HepG2 (cell line): ENCODE measurements at regions not wholly inside any gene's neighbourhood (a gene's known extent, or its start where the extent isn't known, plus 50 kb on each side); places are given as distances from the start of the nearest gene placed in this dataset.
A peak's percentile ranks its signal among the peaks of the same experiment; 100 is the strongest.

ENCODE experiments used
- ADNP ChIP-seq: sonication (generic); formaldehyde crosslinking; IDR thresholded peaks from 2 replicates; pipeline ENCODE4 v1.4.0; 2020; ENCODE audit warnings: missing genetic modification reagents
- ATAD3A ChIP-seq: sonication (generic); formaldehyde crosslinking; IDR thresholded peaks from 2 replicates; pipeline ENCODE4 v1.4.0; 2020; ENCODE audit warnings: missing genetic modification reagents
- HMGA1 ChIP-seq: sonication (generic); formaldehyde crosslinking; conservative IDR thresholded peaks from 2 replicates; pipeline ENCODE4 v1.4.0; 2020; ENCODE audit warnings: missing genetic modification reagents
- KDM4B ChIP-seq: sonication (generic); formaldehyde crosslinking; IDR thresholded peaks from 2 replicates; pipeline ENCODE4 v1.4.0; 2020; ENCODE audit warnings: missing genetic modification reagents
- KLF6 ChIP-seq: IDR thresholded peaks from 2 replicates; pipeline ENCODE4 v1.8.0; 2016; ENCODE audit warnings: missing biosample characterization, missing genetic modification reagents
- MAZ ChIP-seq, 2 experiments: sonication (generic) in 1 of 2; formaldehyde crosslinking in 1 of 2; IDR thresholded peaks; 2 replicates each; pipeline versions ENCODE4 v1.5.0 to v1.6.1; 2012 to 2020; ENCODE audit warnings: low read depth in 2 of 2, mild to moderate bottlenecking in 2 of 2, borderline replicate concordance in 1 of 2, improper control_type of control experiment in 1 of 2, low read length in 1 of 2, missing genetic modification reagents in 1 of 2, moderate library complexity in 1 of 2
- NCOA5 ChIP-seq: sonication (generic); formaldehyde crosslinking; IDR thresholded peaks from 2 replicates; pipeline ENCODE4 v1.4.0; 2020; ENCODE audit warnings: missing genetic modification reagents
- NR2C2 ChIP-seq: sonication (generic); formaldehyde crosslinking; IDR thresholded peaks from 2 replicates; pipeline ENCODE4 v1.4.0; 2020; ENCODE audit warnings: missing genetic modification reagents, mild to moderate bottlenecking, moderate library complexity, borderline replicate concordance
- NR2F2 ChIP-seq: IDR thresholded peaks from 2 replicates; pipeline ENCODE4 v1.6.1; 2012; ENCODE audit warnings: low read depth, inconsistent platforms, borderline replicate concordance
- RAD21 ChIP-seq: fragments of 450-650 bp; formaldehyde crosslinking; IDR thresholded peaks from 2 replicates; pipeline ENCODE4 v1.5.0; 2020; ENCODE audit warnings: mild to moderate bottlenecking
- SALL2 ChIP-seq: sonication (generic); formaldehyde crosslinking; IDR thresholded peaks from 2 replicates; pipeline ENCODE4 v1.8.1; 2023; ENCODE audit warnings: mild to moderate bottlenecking, missing genetic modification reagents, inconsistent platforms
- SSRP1 ChIP-seq: IDR thresholded peaks from 2 replicates; pipeline ENCODE4 v1.6.1; 2016; ENCODE audit warnings: control low read depth
- TBP ChIP-seq: sonication (generic); formaldehyde crosslinking; IDR thresholded peaks from 2 replicates; pipeline ENCODE4 v1.5.0; 2020; ENCODE audit warnings: missing genetic modification reagents
- TRIM24 ChIP-seq: sonication (generic); formaldehyde crosslinking; IDR thresholded peaks from 2 replicates; pipeline ENCODE4 v1.8.0; 2022; ENCODE audit warnings: mild to moderate bottlenecking, missing genetic modification reagents
- U2AF2 ChIP-seq: fragments of 200-400 bp; formaldehyde crosslinking; IDR thresholded peaks from 2 replicates; pipeline ENCODE4 v1.6.1; 2017; ENCODE audit warnings: low read depth, mild to moderate bottlenecking, low read length
- ZNF124 ChIP-seq: sonication (generic); formaldehyde crosslinking; IDR thresholded peaks from 2 replicates; pipeline ENCODE4 v1.4.0; 2020; ENCODE audit warnings: missing genetic modification reagents
- ZNF260 ChIP-seq: sonication (generic); formaldehyde crosslinking; IDR thresholded peaks from 2 replicates; pipeline ENCODE4 v1.4.0; 2020; ENCODE audit warnings: missing genetic modification reagents, low read depth, mild to moderate bottlenecking, borderline replicate concordance
- ZNF3 ChIP-seq: IDR thresholded peaks from 2 replicates; pipeline ENCODE4 v1.7.0; 2017; ENCODE audit warnings: inconsistent platforms
- ZNF441 ChIP-seq: sonication (generic); formaldehyde crosslinking; IDR thresholded peaks from 2 replicates; pipeline ENCODE4 v1.7.0; 2021; ENCODE audit warnings: missing genetic modification reagents, borderline replicate concordance
- ZNF510 ChIP-seq: sonication (generic); formaldehyde crosslinking; IDR thresholded peaks from 2 replicates; pipeline ENCODE4 v1.4.0; 2020; ENCODE audit warnings: low read depth, mild to moderate bottlenecking, missing genetic modification reagents
- ZNF567 ChIP-seq: sonication (generic); formaldehyde crosslinking; IDR thresholded peaks from 2 replicates; pipeline ENCODE4 v1.8.1; 2023; ENCODE audit warnings: mild to moderate bottlenecking, missing genetic modification reagents, borderline replicate concordance
- ZNF629 ChIP-seq: sonication (generic); formaldehyde crosslinking; conservative IDR thresholded peaks from 2 replicates; pipeline ENCODE4 v1.5.0; 2020; ENCODE audit warnings: missing genetic modification reagents
- ZSCAN20 ChIP-seq: sonication (generic); formaldehyde crosslinking; IDR thresholded peaks from 2 replicates; pipeline ENCODE4 v1.4.0; 2020; ENCODE audit warnings: missing genetic modification reagents, mild to moderate bottlenecking, borderline replicate concordance
- TF ChIP-seq, protein P1 (sequence below): sonication (generic); formaldehyde crosslinking; conservative IDR thresholded peaks from 2 replicates; pipeline ENCODE4 v1.8.0; 2022; ENCODE audit warnings: missing genetic modification reagents
- TF ChIP-seq, protein P2 (sequence below): sonication (generic); formaldehyde crosslinking; IDR thresholded peaks from 2 replicates; pipeline ENCODE4 v1.8.0; 2022; ENCODE audit warnings: missing genetic modification reagents, mild to moderate bottlenecking, borderline replicate concordance
- TF ChIP-seq, protein P3 (sequence below): sonication (generic); formaldehyde crosslinking; IDR thresholded peaks from 2 replicates; pipeline ENCODE4 v1.4.0; 2020; ENCODE audit warnings: mild to moderate bottlenecking, low read depth, missing genetic modification reagents
- TF ChIP-seq, protein P4 (sequence below): sonication (generic); formaldehyde crosslinking; conservative IDR thresholded peaks from 2 replicates; pipeline ENCODE4 v1.8.0; 2022; ENCODE audit warnings: low read depth, missing genetic modification reagents

DNA sequence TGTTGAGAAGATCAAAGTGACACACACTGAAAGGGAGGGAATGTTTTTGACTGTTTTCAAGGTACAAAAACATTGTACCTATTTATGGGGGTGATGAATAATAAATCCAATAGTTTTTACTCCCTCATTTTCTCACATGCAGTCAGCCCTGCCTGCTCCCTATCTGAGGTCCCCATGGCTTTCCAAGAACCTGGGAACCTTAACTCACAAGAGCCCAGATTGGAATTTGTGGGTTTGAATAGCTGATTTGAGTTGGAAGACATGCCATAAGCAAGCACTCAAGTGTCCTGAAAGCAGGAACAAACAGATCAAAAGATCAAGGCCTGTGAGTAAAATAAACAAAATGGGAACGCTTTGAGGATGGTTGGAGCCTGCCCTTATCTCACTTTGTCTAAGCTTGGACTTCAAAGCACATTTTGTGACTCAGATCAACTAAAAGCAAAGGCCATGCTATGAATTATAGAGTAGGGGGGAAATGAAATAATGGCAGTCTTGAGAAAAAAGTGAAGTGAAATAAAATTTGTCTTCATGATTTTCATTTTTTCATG is 136.6 kb downstream of the LYPLAL1 start (continued):
- TF ChIP-seq, protein P1, sequence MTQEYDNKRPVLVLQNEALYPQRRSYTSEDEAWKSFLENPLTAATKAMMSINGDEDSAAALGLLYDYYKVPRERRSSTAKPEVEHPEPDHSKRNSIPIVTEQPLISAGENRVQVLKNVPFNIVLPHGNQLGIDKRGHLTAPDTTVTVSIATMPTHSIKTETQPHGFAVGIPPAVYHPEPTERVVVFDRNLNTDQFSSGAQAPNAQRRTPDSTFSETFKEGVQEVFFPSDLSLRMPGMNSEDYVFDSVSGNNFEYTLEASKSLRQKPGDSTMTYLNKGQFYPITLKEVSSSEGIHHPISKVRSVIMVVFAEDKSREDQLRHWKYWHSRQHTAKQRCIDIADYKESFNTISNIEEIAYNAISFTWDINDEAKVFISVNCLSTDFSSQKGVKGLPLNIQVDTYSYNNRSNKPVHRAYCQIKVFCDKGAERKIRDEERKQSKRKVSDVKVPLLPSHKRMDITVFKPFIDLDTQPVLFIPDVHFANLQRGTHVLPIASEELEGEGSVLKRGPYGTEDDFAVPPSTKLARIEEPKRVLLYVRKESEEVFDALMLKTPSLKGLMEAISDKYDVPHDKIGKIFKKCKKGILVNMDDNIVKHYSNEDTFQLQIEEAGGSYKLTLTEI = no peak
- TF ChIP-seq NR2F2 (peak; percentile 92), NCOA5 (no peak), MAZ (IDR thresholded peaks at IDR 0.05; ENCODE audit: borderline replicate concordance, low read depth, low read length) (no peak), MAZ (CRISPR knock-in tag; IDR thresholded peaks at IDR 0.05; ENCODE audit: low read depth) (no peak), RAD21 (CRISPR knock-in tag) (no peak; the same call in 1 of the 2 replicates), U2AF2 (no peak), ZNF3 (no peak), KLF6 (no peak), ZNF441 (CRISPR knock-in tag) (peak; percentile 63; the same call in 1 of the 2 replicates), ADNP (CRISPR knock-in tag) (no peak), TBP (CRISPR knock-in tag) (no peak), NR2C2 (CRISPR knock-in tag) (no peak; the same call in 1 of the 2 replicates), ZSCAN20 (CRISPR knock-in tag) (no peak; the same call in 1 of the 2 replicates), ATAD3A (CRISPR knock-in tag) (no peak), KDM4B (CRISPR knock-in tag) (no peak), HMGA1 (CRISPR knock-in tag) (no peak), ZNF124 (peak; percentile 24; the same call in 1 of the 2 replicates), ZNF629 (CRISPR knock-in tag) (no peak), ZNF260 (CRISPR knock-in tag) (no peak), SALL2 (no peak), SSRP1 (0 out of 2 replicates have a peak, but pooled peaks have one; percentile 37), TRIM24 (CRISPR knock-in tag) (no peak), ZNF567 (no peak), ZNF510 (CRISPR knock-in tag) (no peak)
- TF ChIP-seq, protein P2, sequence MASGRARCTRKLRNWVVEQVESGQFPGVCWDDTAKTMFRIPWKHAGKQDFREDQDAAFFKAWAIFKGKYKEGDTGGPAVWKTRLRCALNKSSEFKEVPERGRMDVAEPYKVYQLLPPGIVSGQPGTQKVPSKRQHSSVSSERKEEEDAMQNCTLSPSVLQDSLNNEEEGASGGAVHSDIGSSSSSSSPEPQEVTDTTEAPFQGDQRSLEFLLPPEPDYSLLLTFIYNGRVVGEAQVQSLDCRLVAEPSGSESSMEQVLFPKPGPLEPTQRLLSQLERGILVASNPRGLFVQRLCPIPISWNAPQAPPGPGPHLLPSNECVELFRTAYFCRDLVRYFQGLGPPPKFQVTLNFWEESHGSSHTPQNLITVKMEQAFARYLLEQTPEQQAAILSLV (CRISPR knock-in tag) = no peak
- TF ChIP-seq, protein P3, sequence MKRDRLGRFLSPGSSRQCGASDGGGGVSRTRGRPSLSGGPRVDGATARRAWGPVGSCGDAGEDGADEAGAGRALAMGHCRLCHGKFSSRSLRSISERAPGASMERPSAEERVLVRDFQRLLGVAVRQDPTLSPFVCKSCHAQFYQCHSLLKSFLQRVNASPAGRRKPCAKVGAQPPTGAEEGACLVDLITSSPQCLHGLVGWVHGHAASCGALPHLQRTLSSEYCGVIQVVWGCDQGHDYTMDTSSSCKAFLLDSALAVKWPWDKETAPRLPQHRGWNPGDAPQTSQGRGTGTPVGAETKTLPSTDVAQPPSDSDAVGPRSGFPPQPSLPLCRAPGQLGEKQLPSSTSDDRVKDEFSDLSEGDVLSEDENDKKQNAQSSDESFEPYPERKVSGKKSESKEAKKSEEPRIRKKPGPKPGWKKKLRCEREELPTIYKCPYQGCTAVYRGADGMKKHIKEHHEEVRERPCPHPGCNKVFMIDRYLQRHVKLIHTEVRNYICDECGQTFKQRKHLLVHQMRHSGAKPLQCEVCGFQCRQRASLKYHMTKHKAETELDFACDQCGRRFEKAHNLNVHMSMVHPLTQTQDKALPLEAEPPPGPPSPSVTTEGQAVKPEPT (CRISPR knock-in tag) = no peak
- TF ChIP-seq, protein P4, sequence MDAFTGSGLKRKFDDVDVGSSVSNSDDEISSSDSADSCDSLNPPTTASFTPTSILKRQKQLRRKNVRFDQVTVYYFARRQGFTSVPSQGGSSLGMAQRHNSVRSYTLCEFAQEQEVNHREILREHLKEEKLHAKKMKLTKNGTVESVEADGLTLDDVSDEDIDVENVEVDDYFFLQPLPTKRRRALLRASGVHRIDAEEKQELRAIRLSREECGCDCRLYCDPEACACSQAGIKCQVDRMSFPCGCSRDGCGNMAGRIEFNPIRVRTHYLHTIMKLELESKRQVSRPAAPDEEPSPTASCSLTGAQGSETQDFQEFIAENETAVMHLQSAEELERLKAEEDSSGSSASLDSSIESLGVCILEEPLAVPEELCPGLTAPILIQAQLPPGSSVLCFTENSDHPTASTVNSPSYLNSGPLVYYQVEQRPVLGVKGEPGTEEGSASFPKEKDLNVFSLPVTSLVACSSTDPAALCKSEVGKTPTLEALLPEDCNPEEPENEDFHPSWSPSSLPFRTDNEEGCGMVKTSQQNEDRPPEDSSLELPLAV (CRISPR knock-in tag) = no peak
